HG02840 (cell line): ENCODE measurements at regions not wholly inside any gene's neighbourhood (a gene's known extent, or its start where the extent isn't known, plus 50 kb on each side); places are given as distances from the start of the nearest gene placed in this dataset.
"Not testable (repeated sequence)": the region's sequence is repeated elsewhere in the genome, so short reads cannot be mapped to it uniquely, and the experiment has no call there.

ENCODE experiments used
- ATAC-seq: cut with Tn5 transposase; IDR thresholded peaks from one replicate; pipeline ENCODE4 v1.9.1; 2021; ENCODE audit warnings: mild to moderate bottlenecking, moderate library complexity, moderate number of reproducible peaks; ENCODE audit not compliant: unreplicated experiment, low FRiP score

GRCh38 chr18:78505851-78506461, 473.7 kb upstream of the SALL3 start:
- no peak for ATAC-seq

DNA sequence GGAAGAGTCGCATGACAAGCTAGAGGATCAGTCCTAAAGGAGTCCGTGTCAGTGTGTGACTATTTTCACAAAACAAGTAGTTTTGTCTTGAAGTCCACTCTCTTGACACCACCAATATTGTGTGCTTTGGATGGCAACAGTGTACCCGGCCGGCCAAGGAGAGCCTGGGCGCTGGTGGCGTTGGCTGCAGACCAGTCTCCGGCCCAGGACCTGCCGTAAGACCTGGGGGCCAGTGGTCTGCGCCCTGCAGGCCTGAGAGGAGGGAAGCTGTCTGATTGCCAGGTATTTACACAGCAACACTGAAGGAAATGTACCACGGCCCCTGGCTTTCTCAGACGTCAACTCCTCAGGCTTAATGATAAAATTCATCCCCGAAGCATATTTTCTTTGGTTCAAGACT, 472.4 kb upstream of the SALL3 start:
- no peak for ATAC-seq

DNA sequence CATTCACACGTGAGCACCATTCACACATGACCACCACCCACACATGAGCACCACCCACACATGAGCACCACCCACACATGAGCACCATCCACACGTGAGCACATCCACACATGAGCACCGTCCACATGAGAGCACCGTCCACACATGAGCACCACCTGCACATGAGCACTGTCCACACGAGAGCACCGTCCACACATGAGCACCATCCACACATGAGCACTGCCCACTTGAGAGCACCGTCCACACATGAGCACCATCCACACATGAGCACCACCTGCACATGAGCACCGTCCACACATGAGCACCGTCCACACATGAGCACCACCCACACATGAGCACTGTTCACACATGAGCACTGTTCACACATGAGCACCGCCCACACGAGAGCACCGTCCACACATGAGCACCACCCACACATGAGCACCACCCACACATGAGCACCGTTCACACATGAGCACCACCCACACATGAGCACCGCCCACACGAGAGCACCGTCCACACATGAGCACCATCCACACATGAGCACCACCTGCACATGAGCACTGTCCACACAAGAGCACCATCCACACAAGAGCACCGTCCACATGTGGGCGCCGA, 471.3 kb upstream of the SALL3 start:
- ATAC-seq, result not testable (repeated sequence)

DNA sequence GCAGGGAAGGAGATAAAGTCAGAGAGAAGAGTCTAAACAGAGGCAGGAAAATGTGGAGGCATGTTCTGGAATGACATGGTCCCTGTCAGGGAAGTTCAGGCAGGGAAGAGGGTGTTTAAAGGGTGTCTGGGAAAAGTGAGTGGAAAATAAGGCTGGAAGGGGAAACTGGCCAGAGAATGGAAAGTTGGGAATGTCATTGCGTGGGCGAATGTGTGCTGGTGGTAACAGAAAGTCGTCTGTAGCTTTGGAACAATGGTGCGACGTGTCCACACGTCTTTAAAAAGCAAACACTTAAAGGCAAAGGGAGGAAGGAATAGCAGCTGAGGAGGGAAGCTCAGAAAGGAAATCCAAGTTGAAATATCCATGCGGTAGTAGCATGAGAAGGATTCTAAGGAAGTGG, 469.5 kb upstream of the SALL3 start:
- no peak for ATAC-seq

DNA sequence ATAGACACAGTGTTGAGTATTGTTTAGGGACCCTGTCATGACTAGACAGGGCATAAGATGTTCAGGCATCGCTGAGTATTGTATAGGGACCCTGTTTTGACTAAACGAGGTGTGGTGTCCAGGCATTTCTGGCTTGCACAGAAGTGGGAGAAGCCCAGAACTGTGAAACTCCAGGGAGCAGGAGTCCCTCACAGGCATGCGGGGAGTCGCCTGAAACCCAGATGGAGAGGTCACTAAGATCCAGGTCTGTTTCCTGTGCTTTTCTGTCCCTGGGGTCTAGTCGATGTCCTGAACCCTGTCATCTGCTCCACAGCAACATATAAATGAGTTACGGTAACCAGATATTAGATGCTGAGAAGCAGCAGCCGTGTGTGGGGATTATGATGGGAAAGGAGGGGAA, 469.0 kb upstream of the SALL3 start:
- no peak for ATAC-seq

- no peak for ATAC-seq
Measured at GRCh38 chr18:78511666-78512601, 467.7 kb upstream of the SALL3 start.

GRCh38 chr18:78514910-78515670, 464.5 kb upstream of the SALL3 start:
- no peak for ATAC-seq

DNA sequence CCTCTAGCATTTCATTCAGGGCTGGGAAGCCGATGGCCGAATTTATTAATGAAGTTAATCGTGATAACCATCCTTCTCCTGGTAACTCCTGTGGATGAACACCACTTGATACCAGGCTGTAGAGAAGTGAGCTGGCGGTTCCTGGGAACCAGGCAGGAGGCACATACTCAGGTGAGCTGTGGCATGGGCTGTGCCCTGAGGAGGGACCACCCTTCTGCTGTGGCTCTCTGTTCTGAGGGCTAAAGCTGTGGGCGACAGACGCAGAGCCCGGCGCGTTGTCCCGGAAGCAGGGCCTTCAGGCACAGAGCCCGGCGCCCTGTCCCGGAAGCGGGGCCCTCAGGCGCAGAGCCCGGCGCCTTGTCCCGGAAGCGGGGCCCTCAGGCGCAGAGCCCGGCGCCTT, 462.3 kb upstream of the SALL3 start:
- no peak for ATAC-seq

GRCh38 chr18:78517973-78518372, 461.6 kb upstream of the SALL3 start:
- no peak for ATAC-seq

GRCh38 chr18:78518805-78519204, 460.8 kb upstream of the SALL3 start:
- no peak for ATAC-seq

GRCh38 chr18:78519394-78520062, 460.1 kb upstream of the SALL3 start:
- no peak for ATAC-seq

DNA sequence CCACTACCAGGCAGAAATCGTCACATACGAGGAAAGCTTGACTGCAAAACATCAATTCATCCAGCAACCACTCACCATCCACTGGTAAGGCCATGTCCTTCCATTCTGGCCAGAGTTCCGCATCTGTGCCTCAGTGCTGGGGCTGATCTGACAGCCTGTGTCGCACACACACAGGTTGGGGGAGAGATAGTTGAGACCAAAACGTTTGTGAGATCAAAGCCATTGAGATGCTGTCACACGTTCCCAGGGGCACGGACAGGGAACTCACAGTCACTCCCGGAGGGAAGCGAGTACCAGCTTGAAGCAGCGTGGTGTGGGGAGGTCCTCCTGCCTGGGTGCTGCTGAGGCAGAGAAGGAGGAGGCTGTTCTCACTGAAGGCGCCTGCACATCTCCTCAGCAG, 458.5 kb upstream of the SALL3 start:
- no peak for ATAC-seq

GRCh38 chr18:78521744-78522143, 457.9 kb upstream of the SALL3 start:
- ATAC-seq, result no peak

GRCh38 chr18:78522507-78522906, 457.1 kb upstream of the SALL3 start:
- no peak for ATAC-seq

DNA sequence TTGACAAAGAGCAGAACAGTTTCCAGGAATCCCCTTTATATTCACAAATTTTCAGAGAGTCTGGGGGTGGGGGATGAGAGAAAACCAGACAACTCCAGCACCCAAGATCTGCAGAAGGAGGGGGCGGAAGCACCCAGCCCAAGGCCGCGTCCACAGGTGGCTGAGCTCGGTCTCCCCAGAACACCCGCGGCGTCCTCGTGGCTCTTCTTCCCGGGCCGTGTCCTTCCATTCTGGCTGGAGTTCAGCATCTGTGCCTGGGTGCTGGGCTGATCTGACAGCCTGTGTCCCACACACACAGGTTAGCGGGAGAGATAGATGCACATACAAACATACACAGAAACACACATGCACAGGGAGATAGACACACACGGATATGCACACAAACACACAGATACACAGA, 455.8 kb upstream of the SALL3 start:
- ATAC-seq, result no peak

- ATAC-seq, result no peak
Measured at GRCh38 chr18:78525366-78526111, 454.1 kb upstream of the SALL3 start.

GRCh38 chr18:78526275-78526674, 453.3 kb upstream of the SALL3 start:
- ATAC-seq, result no peak

- ATAC-seq, result no peak
Measured at GRCh38 chr18:78526923-78527711, 452.5 kb upstream of the SALL3 start.

- ATAC-seq, result no peak
Measured at GRCh38 chr18:78527984-78528383, 451.6 kb upstream of the SALL3 start.
